ENCODE measurements at regions not wholly inside any gene's neighbourhood (a gene's known extent, or its start where the extent isn't known, plus 50 kb on each side); places are given as distances from the start of the nearest gene placed in this dataset.

DNA sequence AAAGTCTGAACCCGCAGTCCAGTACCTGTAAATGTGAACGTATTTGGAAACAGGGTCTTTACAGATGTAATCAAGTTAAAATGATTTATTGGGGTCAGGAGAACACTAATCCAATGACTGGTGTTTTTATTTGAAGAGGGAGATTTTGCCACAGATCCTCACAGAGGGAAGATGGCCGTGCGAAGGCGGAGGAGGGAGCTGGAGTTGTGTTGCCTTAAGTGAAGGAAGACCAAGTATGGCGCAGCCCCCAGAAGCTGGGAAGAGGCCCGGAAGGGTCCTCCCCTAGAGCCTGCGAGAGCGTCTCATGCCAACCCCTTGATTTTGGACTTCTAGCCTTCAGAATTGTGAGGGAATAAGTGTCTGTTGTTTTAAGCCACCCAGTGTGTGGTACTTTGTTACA lies 102.8 kb upstream of the NUDT4 start:
- DNase-seq (ENCODE audit: insufficient read length, low spot score) (no peak), FAIRE-seq (no peak)

DNA sequence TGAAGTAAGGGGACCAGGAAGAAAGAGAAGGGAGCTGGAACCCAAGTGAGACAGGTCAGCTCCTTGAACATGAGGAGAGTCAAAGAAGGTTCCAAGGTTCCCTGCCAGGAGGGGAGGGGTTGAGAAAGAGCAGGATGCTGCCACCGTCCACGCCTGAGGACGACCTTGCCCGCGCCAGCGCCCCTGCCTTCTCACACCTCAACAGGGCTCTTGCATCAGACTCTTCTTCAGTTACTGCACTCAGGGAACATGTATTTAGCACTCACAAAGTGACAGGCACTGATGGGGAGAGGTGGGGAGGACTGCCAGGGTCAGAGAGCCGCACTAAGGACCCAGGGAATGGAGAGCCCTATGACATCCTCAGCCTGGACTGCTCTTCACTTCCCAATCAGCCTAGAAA lies 102.1 kb upstream of the NUDT4 start:
- DNase-seq (ENCODE audit: insufficient read length, low spot score) = no peak
- no peak for FAIRE-seq

DNA sequence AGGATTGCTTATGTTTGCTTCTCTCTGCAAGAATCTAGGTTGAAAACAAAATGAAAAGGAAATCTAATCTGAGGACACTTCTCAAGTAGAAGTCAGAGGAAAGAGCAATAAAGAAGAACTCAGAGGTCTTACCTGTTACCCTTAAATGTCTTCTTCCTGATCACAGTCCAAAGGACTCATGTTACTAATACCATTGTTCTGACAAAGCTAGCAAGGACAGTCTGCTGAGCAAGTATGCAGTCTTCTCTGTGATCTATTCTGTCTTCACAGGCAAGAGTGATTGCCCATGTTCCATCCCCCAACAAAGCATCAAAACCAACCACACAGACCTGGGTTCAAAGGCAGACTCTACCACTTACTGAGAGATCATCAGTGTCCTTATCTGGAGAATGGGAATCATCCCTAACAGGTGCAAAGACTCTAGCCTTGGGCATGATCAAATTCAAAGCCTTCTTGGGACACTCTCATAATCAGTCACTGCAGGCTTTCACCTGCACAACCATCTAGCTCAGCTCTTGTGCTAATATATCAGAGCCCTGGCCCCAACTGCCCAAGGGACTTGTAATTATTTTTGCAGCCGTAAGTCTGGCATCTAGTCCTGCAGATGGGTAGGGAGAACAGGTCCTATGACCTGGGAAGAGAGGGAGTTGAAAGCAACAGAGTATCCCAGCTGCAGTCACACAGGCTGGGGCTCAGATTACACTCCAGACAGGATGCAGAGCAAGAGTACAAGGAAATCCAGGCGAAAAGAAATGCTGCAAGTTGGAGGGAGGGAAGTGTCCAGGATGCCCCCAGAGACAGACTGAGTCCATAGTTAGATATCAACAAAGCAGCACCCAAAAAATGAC lies 97.9 kb upstream of the NUDT4 start:
- no peak for FAIRE-seq

DNA sequence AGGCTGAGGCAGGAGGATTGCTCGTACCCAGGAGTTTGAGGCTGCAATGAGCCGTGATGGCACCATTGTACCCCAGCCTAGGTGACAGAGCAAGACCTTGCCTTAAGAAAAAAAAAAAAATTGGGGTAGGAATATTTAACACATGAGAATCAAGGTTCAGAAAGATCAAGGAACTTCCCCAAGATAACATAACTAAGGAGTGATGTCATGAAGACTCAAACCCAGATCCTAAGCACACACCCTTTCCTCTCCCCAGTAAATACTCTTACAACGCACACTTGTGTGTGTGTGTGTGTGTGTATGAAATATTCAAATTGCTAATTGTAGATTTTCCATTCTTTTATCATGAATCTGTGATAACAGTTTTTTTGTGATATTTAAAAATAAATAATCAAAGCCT lies 90.6 kb upstream of the NUDT4 start:
- FAIRE-seq (no peak), DNase-seq (ENCODE audit: insufficient read length, low spot score) (no peak)

More for the DNA sequence above, 97.9 kb upstream of the NUDT4 start:
- peak; percentile 14 for DNase-seq (ENCODE audit: insufficient read length, low spot score)

- FAIRE-seq (no peak), DNase-seq (ENCODE audit: insufficient read length, low spot score) (no peak)
These were observed 89.1 kb upstream of the NUDT4 start for GRCh38 chr12:93288626-93289025.

DNA sequence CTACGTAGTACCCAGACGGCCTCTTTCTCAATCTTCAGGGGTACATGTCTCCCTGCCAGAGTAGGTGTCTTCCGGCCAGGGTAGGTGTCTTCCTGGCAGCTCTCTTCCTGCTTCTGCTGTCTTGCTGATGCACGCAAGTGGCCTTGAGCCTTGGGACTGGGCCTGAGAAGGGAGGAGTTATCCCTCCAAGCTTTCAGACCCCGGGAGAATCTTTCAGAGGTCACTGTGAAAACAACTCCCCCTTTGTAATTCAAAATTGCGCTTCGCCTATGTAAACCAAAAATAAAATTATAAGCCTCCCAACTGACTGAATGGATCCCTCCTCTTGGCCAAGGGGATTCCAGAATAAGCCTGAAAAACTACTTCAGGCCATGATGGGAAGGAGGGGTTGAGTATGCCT lies 87.3 kb upstream of the NUDT4 start:
- no peak for FAIRE-seq
- no peak for DNase-seq (ENCODE audit: insufficient read length, low spot score)

GRCh38 chr12:93292213-93292612 lies 85.5 kb upstream of the NUDT4 start:
- FAIRE-seq (no peak), DNase-seq (ENCODE audit: insufficient read length, low spot score) (no peak)

DNA sequence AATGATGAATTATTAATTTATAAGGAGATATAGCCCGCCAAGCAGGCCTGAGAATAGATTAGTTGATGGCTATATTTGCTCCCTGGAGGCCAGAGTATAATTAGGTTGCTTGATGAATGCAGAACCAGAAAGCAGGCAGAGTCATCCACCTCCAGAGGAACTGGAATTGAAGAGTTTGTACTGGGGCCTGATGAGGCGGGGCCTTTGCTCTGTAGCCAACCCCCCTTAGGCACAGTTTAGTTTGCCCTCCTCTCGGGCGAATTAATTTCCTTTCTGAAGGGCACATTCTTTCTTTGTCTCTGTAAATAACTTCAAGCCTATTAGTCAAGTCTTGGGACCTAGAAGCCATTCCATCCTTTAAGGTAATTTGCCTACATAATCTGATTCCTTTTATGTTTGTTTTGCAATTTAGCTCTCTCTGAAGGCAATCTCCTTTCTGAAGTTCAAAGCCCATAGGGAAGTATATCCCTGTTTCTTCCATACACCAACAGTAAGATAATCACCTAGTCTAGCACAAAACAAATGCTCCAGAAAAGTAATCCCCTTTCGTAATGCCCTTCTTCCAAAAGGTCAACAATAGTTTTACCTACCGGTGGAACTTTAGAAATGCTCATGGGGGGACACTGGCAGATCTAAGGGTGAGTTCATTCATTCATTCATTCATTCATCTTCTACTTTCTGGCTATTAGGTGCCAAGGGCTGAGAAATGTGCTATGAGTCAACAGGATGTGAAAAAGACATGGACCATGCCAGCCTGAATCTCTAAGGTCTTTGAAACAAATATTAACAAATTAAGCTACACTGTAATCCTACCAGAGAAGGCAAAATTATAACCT lies 84.8 kb upstream of the NUDT4 start:
- DNase-seq (ENCODE audit: insufficient read length, low spot score) (no peak), FAIRE-seq (no peak)

DNA sequence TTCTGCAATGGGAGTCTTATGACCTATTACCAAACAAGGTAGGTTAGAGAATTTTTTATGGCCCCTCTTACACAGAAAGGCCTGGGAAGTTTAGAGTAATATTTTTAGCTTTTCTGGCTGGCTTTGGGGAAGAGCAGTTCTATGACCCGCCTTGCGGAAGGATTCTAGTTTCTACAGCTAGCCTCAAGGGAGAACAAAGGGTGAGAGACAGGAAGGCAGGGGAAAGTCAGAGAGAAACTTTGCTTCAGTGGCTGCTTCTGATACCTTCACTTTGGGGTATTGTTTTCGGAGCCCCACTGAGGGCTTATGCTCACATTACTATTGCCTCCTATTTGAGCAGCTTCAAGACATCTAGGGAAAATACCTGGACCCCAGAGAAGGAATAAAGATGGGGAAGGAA lies 80.7 kb upstream of the NUDT4 start:
- DNase-seq (ENCODE audit: insufficient read length, low spot score) = no peak
- no peak for FAIRE-seq

DNA sequence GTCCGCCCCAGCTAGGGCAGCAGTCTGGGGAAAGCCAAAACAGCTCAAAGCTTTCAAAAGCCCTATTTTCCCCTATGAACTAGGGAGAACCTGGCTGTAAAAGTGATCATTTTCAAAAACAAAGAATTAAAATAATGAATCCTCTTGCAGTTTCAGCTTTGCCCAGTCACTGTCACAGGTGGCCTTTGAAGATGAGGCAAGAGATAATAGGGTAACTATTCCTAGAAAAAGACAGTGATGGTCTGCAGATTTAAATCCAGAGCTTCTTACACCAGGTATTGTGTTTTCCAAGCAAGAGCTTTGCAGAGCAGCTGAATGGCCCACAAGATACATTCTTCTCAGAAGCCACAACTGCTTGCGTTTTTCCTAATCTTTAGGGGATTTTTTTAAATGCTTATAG lies 80.2 kb upstream of the NUDT4 start:
- DNase-seq (ENCODE audit: insufficient read length, low spot score) = no peak
- no peak for FAIRE-seq

- DNase-seq (ENCODE audit: insufficient read length, low spot score) = no peak
- FAIRE-seq = no peak
These were observed 78.4 kb upstream of the NUDT4 start for GRCh38 chr12:93299262-93299846.

DNA sequence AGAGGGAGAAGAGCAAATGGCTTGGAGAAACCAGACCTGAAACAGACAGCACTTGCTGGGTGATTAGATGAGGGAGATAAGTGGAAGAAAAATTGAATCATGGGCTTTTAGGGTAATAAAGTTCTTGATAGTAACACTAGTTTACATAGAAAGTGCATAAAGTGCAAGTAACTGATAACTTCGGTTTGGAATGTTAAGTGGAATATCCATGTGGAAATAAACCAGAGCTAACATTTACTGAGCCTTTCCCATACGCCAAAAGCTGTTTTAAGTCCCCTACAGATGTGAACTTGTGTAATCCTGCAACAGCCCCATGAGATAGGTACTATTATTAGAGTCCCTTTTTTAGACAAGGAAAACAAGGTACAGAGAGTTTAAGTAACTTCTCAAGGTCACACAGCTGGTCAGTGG lies 77.1 kb upstream of the NUDT4 start:
- FAIRE-seq (no peak), DNase-seq (ENCODE audit: insufficient read length, low spot score) (no peak)

DNA sequence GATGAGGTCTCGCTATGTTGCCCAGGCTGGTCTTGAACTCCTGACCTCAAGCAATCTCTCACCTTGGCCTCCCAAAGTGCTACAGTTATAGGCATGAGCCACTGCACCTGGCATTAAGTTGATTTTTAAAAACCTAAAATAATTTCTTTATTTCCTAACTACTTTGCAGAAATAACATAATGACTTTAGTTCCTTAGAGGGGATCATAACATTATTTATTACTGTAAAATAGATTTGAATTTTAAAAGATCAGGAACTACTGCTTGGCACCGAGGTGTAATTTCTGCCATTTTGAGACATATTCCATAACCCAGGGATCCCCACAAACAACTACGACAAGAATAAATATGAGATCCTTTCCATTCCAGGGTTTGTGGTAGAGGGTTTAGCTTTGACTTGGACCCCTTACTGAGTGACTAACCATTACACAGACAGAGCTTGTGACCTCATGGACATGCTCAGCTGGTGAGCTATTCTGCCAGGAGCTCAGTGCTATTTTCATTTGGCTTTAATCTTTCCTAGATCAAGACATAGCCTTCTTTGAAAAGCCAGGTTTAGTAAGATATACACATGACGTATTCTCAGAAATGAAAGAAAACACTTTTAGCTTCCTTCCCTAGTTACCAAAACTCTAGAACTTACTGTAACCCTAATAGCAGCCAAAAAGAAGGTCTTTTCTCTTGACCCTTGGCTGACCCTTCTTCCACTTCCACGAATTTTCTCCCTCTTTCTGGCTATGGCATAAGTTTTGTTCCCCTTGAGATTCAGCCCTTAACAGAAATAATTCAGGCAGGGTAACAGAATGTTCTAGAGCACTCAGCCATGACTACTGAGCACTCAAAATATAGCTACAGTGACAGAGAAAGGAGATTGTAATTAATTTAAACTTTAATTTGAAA lies 75.1 kb upstream of the NUDT4 start:
- FAIRE-seq = no peak
- DNase-seq (ENCODE audit: insufficient read length, low spot score) = no peak

GRCh38 chr12:93306636-93307035 lies 71.1 kb upstream of the NUDT4 start:
- DNase-seq (ENCODE audit: insufficient read length, low spot score) (no peak), FAIRE-seq (no peak)

- FAIRE-seq (no peak), DNase-seq (ENCODE audit: insufficient read length, low spot score) (no peak)
These were observed 69.4 kb upstream of the NUDT4 start for GRCh38 chr12:93308281-93308680.

DNA sequence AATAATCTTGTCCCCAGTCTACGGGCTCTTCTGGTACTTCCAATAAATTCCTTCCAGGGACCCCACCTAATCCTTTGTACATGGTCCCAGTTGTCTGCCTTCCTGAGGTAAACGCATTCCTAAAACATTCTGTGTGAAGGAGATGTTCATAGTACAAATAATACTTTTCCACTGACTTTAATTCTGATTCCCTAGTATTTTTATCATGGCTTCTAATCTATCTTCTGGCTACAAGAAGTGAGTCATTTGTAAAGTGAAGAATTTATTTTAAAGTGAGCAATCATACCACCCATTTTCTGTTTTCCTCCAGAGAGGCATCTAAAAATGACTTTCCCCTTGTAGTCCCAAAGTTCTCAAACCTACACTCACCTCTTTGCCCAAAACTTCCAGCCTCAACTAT lies 65.9 kb upstream of the NUDT4 start:
- DNase-seq (ENCODE audit: insufficient read length, low spot score) (no peak), FAIRE-seq (no peak)

GRCh38 chr12:93314177-93314497 lies 63.6 kb upstream of the NUDT4 start:
- no peak for FAIRE-seq

DNA sequence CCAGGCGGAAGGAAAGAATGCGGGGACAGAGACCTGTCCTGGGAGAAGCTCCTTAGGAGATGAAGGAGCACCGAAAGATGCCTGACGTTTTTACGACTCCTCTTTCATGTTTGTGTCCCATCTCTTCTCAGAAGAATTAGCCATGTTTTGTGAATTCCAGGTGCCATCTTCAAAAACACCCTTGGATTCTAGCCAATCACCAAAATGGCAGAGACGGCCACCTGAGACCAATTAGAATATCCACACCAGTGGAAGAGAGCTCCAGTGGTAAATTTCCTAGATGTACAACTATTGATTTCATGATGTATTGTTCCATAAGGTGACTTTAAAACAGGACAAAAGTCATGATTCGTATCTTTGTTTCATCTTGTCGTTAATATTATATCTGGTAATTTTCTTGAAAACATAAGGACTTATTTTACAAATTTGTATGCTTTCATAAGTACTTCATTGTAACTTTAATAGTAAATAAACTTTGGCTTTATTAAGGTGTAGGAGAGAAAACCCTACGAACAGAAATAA lies 62.3 kb upstream of the NUDT4 start:
- no peak for DNase-seq (ENCODE audit: insufficient read length, low spot score)
- FAIRE-seq = no peak

More at GRCh38 chr12:93314177-93314497, 63.6 kb upstream of the NUDT4 start:
- no peak for DNase-seq (ENCODE audit: insufficient read length, low spot score)

DNA sequence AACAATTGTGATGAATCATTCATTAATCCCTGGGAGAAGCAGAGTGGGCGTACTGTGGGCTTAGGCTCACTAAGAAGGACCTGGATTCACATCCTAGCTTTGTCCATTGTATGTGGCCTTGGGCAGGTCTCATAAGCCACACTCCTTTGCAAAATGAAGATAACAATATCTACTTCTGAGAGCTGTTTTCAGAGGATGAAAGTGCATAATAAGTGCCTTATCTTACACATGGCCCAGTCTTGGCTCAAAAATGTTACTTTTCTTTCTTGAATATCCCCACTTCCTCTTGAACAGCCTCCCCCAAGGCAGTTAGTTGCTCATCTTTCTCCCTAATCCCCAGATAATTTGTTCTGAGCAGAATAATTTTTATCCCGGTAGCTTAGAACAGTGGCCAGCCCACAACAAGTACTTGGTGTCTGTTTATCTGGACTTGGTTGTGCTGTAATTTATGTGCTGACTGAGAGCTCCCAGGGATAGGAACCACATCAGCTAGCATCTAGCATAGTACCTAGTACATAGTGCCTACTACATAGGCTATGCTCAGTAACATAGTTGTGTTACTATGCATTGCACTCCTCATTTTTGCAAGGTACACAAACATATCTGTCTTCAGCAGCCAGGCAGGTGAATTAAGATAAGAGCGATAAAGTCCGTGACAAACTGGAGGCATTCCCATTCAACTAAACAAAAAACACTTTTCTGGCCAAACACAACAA lies 61.7 kb upstream of the NUDT4 start:
- DNase-seq (ENCODE audit: insufficient read length, low spot score) (no peak), FAIRE-seq (no peak)

- DNase-seq (ENCODE audit: insufficient read length, low spot score) = no peak
- FAIRE-seq = no peak
These were observed 61.1 kb upstream of the NUDT4 start for GRCh38 chr12:93316623-93316971.
